ENCODE measurements at regions not wholly inside any gene's neighbourhood (a gene's known extent, or its start where the extent isn't known, plus 50 kb on each side); places are given as distances from the start of the nearest gene placed in this dataset.

DNA sequence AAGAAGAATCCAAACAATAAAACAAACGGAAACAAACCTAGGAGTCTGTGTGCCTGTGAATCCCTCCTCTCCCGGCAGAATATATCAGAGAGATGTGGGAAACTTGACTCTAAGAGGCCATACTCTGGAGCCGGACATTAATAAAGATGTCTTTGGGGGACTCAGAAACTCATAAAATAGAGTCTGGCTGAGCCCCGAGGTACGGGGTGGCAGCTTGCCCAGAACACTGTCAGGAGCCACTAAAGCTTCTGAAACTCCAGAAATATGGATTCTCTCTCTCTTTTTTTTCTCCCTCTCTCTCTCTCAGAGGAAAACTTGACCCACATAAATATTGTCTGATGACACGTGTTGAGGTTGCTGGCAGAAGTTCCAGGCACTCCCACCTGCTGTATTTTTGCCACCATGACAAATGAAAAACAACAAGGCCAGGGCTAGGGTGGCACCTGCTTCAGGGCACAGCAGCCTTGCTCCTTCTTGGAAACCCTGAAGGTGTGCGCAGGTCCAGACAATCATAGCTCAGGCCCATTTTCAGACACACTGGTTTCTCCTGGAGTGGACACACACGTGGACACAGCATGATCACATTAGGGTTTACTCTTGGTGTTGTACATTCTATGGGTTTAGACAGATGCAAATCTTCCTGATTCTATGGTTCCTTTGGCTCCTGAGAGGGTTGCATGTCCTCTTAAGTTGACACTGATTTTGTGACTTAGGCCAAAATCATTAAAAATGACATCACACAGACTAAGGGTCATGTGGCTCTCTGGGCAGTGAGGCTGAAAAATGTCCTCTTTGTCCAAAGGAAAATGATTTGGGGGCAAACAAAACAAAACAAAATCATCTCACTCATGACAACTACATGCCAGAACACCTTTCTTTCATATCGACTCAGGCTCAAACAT is 282.6 kb upstream of the IRX3 start:
- Histone ChIP-seq H3F3A (ENCODE audit: insufficient read depth, low read length, poor library complexity, severe bottlenecking) (no peaks in the 10 kb centered on the region), H3K9ac (ENCODE audit: low read length) (no peak overlapping the region), H3K27me3 (ENCODE audit: insufficient read depth, low read depth, low read length) (peaks cover 20% of the 10 kb centered on the region), H3K79me2 (replicated peaks; ENCODE audit: insufficient read depth, low read length) (no peaks in the 10 kb centered on the region), H3K4me2 (ENCODE audit: low read length) (no peak overlapping the region), H2AFZ (ENCODE audit: low read depth, low read length) (no peak overlapping the region), H4K20me1 (ENCODE audit: insufficient read depth) (no peaks in the 10 kb centered on the region), H3K9me3 (ENCODE audit: low read length) (no peaks in the 10 kb centered on the region), H3K36me3 (ENCODE audit: insufficient read depth, low read length) (no peaks in the 10 kb centered on the region), H3K27ac (ENCODE audit: low read length) (no peak overlapping the region), H3K4me3 (ENCODE audit: low read length) (no peak overlapping the region), H3K9me2 (ENCODE audit: insufficient read depth, low read length) (no peaks in the 10 kb centered on the region)
- TF ChIP-seq POLR2AphosphoS5 (IDR thresholded peaks at IDR 0.05): no peak
- TF ChIP-seq, protein P1, sequence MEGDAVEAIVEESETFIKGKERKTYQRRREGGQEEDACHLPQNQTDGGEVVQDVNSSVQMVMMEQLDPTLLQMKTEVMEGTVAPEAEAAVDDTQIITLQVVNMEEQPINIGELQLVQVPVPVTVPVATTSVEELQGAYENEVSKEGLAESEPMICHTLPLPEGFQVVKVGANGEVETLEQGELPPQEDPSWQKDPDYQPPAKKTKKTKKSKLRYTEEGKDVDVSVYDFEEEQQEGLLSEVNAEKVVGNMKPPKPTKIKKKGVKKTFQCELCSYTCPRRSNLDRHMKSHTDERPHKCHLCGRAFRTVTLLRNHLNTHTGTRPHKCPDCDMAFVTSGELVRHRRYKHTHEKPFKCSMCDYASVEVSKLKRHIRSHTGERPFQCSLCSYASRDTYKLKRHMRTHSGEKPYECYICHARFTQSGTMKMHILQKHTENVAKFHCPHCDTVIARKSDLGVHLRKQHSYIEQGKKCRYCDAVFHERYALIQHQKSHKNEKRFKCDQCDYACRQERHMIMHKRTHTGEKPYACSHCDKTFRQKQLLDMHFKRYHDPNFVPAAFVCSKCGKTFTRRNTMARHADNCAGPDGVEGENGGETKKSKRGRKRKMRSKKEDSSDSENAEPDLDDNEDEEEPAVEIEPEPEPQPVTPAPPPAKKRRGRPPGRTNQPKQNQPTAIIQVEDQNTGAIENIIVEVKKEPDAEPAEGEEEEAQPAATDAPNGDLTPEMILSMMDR (IDR thresholded peaks at IDR 0.05; ENCODE audit: poor library complexity, severe bottlenecking): no peak
- no peak for TF ChIP-seq EP300 (conservative IDR thresholded peaks at IDR 0.05; ENCODE audit: poor library complexity, severe bottlenecking)
- no peak for TF ChIP-seq EZH2 (IDR thresholded peaks at IDR 0.05; ENCODE audit: borderline replicate concordance, insufficient read depth, low read length, poor library complexity, severe bottlenecking)
- no peak for TF ChIP-seq MXI1 (conservative IDR thresholded peaks at IDR 0.05; ENCODE audit: poor library complexity, severe bottlenecking)
- no peak for TF ChIP-seq TAF1 (IDR thresholded peaks at IDR 0.05; ENCODE audit: low read depth)
- TF ChIP-seq RAD21 (conservative IDR thresholded peaks at IDR 0.05): no peak
- TF ChIP-seq, protein P2, sequence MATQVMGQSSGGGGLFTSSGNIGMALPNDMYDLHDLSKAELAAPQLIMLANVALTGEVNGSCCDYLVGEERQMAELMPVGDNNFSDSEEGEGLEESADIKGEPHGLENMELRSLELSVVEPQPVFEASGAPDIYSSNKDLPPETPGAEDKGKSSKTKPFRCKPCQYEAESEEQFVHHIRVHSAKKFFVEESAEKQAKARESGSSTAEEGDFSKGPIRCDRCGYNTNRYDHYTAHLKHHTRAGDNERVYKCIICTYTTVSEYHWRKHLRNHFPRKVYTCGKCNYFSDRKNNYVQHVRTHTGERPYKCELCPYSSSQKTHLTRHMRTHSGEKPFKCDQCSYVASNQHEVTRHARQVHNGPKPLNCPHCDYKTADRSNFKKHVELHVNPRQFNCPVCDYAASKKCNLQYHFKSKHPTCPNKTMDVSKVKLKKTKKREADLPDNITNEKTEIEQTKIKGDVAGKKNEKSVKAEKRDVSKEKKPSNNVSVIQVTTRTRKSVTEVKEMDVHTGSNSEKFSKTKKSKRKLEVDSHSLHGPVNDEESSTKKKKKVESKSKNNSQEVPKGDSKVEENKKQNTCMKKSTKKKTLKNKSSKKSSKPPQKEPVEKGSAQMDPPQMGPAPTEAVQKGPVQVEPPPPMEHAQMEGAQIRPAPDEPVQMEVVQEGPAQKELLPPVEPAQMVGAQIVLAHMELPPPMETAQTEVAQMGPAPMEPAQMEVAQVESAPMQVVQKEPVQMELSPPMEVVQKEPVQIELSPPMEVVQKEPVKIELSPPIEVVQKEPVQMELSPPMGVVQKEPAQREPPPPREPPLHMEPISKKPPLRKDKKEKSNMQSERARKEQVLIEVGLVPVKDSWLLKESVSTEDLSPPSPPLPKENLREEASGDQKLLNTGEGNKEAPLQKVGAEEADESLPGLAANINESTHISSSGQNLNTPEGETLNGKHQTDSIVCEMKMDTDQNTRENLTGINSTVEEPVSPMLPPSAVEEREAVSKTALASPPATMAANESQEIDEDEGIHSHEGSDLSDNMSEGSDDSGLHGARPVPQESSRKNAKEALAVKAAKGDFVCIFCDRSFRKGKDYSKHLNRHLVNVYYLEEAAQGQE (IDR thresholded peaks at IDR 0.05; ENCODE audit: borderline replicate concordance): no peak
- TF ChIP-seq SMC3 (conservative IDR thresholded peaks at IDR 0.05; ENCODE audit: poor library complexity): no peak

GRCh38 chr16:54564841-54565240 is 278.3 kb upstream of the IRX3 start:
- Histone ChIP-seq H3K27ac (ENCODE audit: low read length) (no peak overlapping the region), H3K9me2 (ENCODE audit: insufficient read depth, low read length) (no peaks in the 10 kb centered on the region), H3K79me2 (replicated peaks; ENCODE audit: insufficient read depth, low read length) (no peaks in the 10 kb centered on the region), H3K4me3 (ENCODE audit: low read length) (no peak overlapping the region), H3K36me3 (ENCODE audit: insufficient read depth, low read length) (no peaks in the 10 kb centered on the region), H3K9ac (ENCODE audit: low read length) (no peak overlapping the region), H3K9me3 (ENCODE audit: low read length) (no peaks in the 10 kb centered on the region), H2AFZ (ENCODE audit: low read depth, low read length) (no peak overlapping the region), H4K20me1 (ENCODE audit: insufficient read depth) (no peaks in the 10 kb centered on the region), H3F3A (ENCODE audit: insufficient read depth, low read length, poor library complexity, severe bottlenecking) (no peaks in the 10 kb centered on the region), H3K27me3 (ENCODE audit: insufficient read depth, low read depth, low read length) (peaks cover 2% of the 10 kb centered on the region), H3K4me2 (ENCODE audit: low read length) (no peak overlapping the region)
- TF ChIP-seq, protein P2 (IDR thresholded peaks at IDR 0.05; ENCODE audit: borderline replicate concordance): no peak
- TF ChIP-seq EP300 (conservative IDR thresholded peaks at IDR 0.05; ENCODE audit: poor library complexity, severe bottlenecking) (no peak), RAD21 (conservative IDR thresholded peaks at IDR 0.05) (no peak), SMC3 (conservative IDR thresholded peaks at IDR 0.05; ENCODE audit: poor library complexity) (no peak), MXI1 (conservative IDR thresholded peaks at IDR 0.05; ENCODE audit: poor library complexity, severe bottlenecking) (no peak), EZH2 (IDR thresholded peaks at IDR 0.05; ENCODE audit: borderline replicate concordance, insufficient read depth, low read length, poor library complexity, severe bottlenecking) (no peak), POLR2AphosphoS5 (IDR thresholded peaks at IDR 0.05) (no peak), TAF1 (IDR thresholded peaks at IDR 0.05; ENCODE audit: low read depth) (no peak)
- TF ChIP-seq, protein P1 (IDR thresholded peaks at IDR 0.05; ENCODE audit: poor library complexity, severe bottlenecking): no peak
